Medulla oblongata (tissue), 1 donor: ENCODE measurements at regions not wholly inside any gene's neighbourhood (a gene's known extent, or its start where the extent isn't known, plus 50 kb on each side); places are given as distances from the start of the nearest gene placed in this dataset.

Experiments
- DNase-seq: peaks from one replicate; pipeline ENCODE4 v3.0.0-alpha.2; 2015; ENCODE audit errors: extremely low spot score

- no peak for DNase-seq
These were observed 51.2 kb upstream of the TCF7 start for GRCh38 chr5:134063188-134063820.

- DNase-seq: peak; percentile 45
These were observed 54.6 kb upstream of the TCF7 start for GRCh38 chr5:134059758-134060495.

GRCh38 chr5:134055015-134055414, 50.2 kb upstream of the VDAC1 start:
- DNase-seq: no peak
